ENCODE measurements at regions not wholly inside any gene's neighbourhood (a gene's known extent, or its start where the extent isn't known, plus 50 kb on each side); places are given as distances from the start of the nearest gene placed in this dataset.

GRCh38 chr2:146776596-146776995, 1068.2 kb upstream of the ACVR2A start (continued):
- TF ChIP-seq, protein P1, sequence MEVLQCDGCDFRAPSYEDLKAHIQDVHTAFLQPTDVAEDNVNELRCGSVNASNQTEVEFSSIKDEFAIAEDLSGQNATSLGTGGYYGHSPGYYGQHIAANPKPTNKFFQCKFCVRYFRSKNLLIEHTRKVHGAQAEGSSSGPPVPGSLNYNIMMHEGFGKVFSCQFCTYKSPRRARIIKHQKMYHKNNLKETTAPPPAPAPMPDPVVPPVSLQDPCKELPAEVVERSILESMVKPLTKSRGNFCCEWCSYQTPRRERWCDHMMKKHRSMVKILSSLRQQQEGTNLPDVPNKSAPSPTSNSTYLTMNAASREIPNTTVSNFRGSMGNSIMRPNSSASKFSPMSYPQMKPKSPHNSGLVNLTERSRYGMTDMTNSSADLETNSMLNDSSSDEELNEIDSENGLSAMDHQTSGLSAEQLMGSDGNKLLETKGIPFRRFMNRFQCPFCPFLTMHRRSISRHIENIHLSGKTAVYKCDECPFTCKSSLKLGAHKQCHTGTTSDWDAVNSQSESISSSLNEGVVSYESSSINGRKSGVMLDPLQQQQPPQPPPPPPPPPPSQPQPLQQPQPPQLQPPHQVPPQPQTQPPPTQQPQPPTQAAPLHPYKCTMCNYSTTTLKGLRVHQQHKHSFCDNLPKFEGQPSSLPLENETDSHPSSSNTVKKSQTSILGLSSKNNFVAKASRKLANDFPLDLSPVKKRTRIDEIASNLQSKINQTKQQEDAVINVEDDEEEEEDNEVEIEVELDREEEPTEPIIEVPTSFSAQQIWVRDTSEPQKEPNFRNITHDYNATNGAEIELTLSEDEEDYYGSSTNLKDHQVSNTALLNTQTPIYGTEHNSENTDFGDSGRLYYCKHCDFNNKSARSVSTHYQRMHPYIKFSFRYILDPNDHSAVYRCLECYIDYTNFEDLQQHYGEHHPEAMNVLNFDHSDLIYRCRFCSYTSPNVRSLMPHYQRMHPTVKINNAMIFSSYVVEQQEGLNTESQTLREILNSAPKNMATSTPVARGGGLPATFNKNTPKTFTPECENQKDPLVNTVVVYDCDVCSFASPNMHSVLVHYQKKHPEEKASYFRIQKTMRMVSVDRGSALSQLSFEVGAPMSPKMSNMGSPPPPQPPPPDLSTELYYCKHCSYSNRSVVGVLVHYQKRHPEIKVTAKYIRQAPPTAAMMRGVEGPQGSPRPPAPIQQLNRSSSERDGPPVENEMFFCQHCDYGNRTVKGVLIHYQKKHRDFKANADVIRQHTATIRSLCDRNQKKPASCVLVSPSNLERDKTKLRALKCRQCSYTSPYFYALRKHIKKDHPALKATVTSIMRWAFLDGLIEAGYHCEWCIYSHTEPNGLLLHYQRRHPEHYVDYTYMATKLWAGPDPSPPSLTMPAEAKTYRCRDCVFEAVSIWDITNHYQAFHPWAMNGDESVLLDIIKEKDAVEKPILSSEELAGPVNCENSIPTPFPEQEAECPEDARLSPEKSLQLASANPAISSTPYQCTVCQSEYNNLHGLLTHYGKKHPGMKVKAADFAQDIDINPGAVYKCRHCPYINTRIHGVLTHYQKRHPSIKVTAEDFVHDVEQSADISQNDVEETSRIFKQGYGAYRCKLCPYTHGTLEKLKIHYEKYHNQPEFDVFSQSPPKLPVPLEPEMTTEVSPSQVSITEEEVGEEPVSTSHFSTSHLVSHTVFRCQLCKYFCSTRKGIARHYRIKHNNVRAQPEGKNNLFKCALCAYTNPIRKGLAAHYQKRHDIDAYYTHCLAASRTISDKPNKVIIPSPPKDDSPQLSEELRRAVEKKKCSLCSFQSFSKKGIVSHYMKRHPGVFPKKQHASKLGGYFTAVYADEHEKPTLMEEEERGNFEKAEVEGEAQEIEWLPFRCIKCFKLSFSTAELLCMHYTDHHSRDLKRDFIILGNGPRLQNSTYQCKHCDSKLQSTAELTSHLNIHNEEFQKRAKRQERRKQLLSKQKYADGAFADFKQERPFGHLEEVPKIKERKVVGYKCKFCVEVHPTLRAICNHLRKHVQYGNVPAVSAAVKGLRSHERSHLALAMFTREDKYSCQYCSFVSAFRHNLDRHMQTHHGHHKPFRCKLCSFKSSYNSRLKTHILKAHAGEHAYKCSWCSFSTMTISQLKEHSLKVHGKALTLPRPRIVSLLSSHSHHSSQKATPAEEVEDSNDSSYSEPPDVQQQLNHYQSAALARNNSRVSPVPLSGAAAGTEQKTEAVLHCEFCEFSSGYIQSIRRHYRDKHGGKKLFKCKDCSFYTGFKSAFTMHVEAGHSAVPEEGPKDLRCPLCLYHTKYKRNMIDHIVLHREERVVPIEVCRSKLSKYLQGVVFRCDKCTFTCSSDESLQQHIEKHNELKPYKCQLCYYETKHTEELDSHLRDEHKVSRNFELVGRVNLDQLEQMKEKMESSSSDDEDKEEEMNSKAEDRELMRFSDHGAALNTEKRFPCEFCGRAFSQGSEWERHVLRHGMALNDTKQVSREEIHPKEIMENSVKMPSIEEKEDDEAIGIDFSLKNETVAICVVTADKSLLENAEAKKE (CRISPR knock-in tag; IDR thresholded peaks at IDR 0.05): no peak
- TF ChIP-seq ZNF114 (CRISPR knock-in tag; IDR thresholded peaks at IDR 0.05) (no peak), STAT1 (IDR thresholded peaks at IDR 0.05; ENCODE audit: unreplicated experiment) (no peak)

DNA sequence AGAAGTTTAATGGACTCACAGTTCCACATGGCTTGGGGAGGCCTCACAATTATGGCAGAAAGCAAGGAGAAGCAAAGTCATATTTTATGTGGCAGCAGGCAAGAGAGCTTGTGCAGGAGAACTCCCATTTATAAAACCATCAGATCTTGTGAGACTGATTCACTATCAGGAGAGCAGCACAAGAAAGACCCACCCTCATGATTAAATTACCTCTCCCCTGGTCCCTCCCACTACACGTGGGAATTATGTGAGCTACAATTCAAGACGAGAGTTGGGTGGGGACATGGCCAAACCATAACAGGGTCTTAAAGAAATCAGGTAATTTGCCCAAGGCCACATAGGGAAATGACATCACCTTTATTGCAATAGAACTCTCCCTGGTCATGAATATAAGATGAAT, 1073.3 kb upstream of the ACVR2A start:
- no peak for TF ChIP-seq NANOG (IDR thresholded peaks at IDR 0.05; ENCODE audit: borderline replicate concordance)
- TF ChIP-seq POLR2AphosphoS5 (IDR thresholded peaks at IDR 0.05; ENCODE audit: low read depth): no peak
- TF ChIP-seq, protein P2, sequence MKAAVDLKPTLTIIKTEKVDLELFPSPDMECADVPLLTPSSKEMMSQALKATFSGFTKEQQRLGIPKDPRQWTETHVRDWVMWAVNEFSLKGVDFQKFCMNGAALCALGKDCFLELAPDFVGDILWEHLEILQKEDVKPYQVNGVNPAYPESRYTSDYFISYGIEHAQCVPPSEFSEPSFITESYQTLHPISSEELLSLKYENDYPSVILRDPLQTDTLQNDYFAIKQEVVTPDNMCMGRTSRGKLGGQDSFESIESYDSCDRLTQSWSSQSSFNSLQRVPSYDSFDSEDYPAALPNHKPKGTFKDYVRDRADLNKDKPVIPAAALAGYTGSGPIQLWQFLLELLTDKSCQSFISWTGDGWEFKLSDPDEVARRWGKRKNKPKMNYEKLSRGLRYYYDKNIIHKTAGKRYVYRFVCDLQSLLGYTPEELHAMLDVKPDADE (IDR thresholded peaks at IDR 0.05): no peak
- no peak for TF ChIP-seq EZH2phosphoT487 (IDR thresholded peaks at IDR 0.05; ENCODE audit: unreplicated experiment)
- TF ChIP-seq CREB1 (CRISPR knock-in tag; IDR thresholded peaks at IDR 0.05; ENCODE audit: low read depth): no peak
- TF ChIP-seq JUNB (IDR thresholded peaks at IDR 0.05; ENCODE audit: unreplicated experiment): no peak
- no peak for TF ChIP-seq REST (IDR thresholded peaks at IDR 0.05; ENCODE audit: unreplicated experiment)
- no peaks in the 10 kb centered on the region for H3K36me3 ChIP-seq (ENCODE audit: insufficient read depth)
- H3K4me1 ChIP-seq (ENCODE audit: insufficient read depth): no peaks in the 10 kb centered on the region
- H3F3A ChIP-seq (replicated peaks; ENCODE audit: low read depth): no peaks in the 10 kb centered on the region
- DNase-seq (ENCODE audit: low spot score) (no peak), ATAC-seq (no peak)
- no peaks in the 10 kb centered on the region for H3K27me3 ChIP-seq (ENCODE audit: insufficient read depth)
- H2AFZ ChIP-seq: no peak overlapping the region
- H4K20me1 ChIP-seq (replicated peaks; ENCODE audit: insufficient read depth): no peaks in the 10 kb centered on the region
- no peak overlapping the region for H3K4me2 ChIP-seq
- no peaks in the 10 kb centered on the region; the same call in 2 of the 3 replicates for H3K9me3 Mint-ChIP-seq
- no peaks in the 10 kb centered on the region for H3K36me3 Mint-ChIP-seq (ENCODE audit: low read depth)
- H3K9me2 ChIP-seq (ENCODE audit: insufficient read depth): no peaks in the 10 kb centered on the region; the same call in 1 of the 2 replicates
- no peak overlapping the region for H3K27ac Mint-ChIP-seq
- H3K27ac ChIP-seq (ENCODE audit: low read depth): no peak overlapping the region
- H3K4me3 ChIP-seq: no peak overlapping the region
- H3K4me1 Mint-ChIP-seq: no peaks in the 10 kb centered on the region
- no peaks in the 10 kb centered on the region for H3K79me2 ChIP-seq (replicated peaks; ENCODE audit: insufficient read depth)
- H3K4me3 Mint-ChIP-seq: no peak overlapping the region
- peaks cover 2% of the 10 kb centered on the region for H3K27me3 Mint-ChIP-seq (ENCODE audit: insufficient read depth, low read depth, poor library complexity)

Data from GM23338 (cell line).